ENCODE measurements at regions not wholly inside any gene's neighbourhood (a gene's known extent, or its start where the extent isn't known, plus 50 kb on each side); places are given as distances from the start of the nearest gene placed in this dataset.

GRCh38 chr2:67462738-67463496, 65.8 kb downstream of the ETAA1 start:
- no TSS peak for BruUV-seq (replicated peaks)
- H3K27ac ChIP-seq (ENCODE audit: low read depth, low read length, poor library complexity, severe bottlenecking) = no peak overlapping the region
- H3K36me3 ChIP-seq (ENCODE audit: insufficient read depth, low read length, poor library complexity, severe bottlenecking) = no peaks in the 10 kb centered on the region
- ChIA-PET CTCF (no interaction called here), POLR2A (ENCODE audit: low non-redundant PET) (no interaction called here)
- H3K9me3 ChIP-seq (ENCODE audit: low read depth, low read length, poor library complexity, severe bottlenecking) = no peaks in the 10 kb centered on the region
- H3K4me3 ChIP-seq (ENCODE audit: low read depth, low read length, poor library complexity, severe bottlenecking) = no peak overlapping the region
- H3K4me1 ChIP-seq (ENCODE audit: insufficient read depth, low read length, poor library complexity, severe bottlenecking) = no peaks in the 10 kb centered on the region
- DNase-seq (ENCODE audit: low spot score) = no peak
- intact Hi-C loops (cut with micrococcal nuclease; ENCODE audit: unreplicated experiment) = no loop called here
- TF ChIP-seq EZH2 (IDR thresholded peaks at IDR 0.05; ENCODE audit: borderline replicate concordance, low read depth, low read length, poor library complexity, severe bottlenecking) = no peak
- TF ChIP-seq CTCF (conservative IDR thresholded peaks at IDR 0.05; ENCODE audit: low read depth, low read length) = no peak
- H3K27me3 ChIP-seq (replicated peaks; ENCODE audit: insufficient read depth, low read depth, low read length, poor library complexity) = no peaks in the 10 kb centered on the region

DNA sequence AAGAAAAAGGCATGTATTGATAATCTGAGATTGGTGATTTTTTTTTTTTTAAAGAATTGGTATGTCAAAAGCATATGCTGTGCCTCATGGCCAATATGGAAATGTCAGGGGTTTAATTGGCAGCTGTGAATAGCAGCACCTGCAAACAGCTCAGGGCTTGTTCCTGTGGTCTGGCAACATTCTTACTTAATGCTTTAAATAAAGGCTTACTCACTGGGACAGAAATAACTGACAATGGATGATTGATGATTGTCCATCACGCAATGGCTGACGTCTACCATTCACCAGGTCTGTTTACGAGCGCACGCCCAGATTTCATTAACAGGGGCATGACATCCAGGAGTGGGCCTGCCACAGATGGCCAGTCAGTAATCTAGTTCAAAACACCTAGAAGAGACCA, 66.7 kb downstream of the ETAA1 start:
- H3K4me1 ChIP-seq (ENCODE audit: insufficient read depth, low read length, poor library complexity, severe bottlenecking) = no peaks in the 10 kb centered on the region
- H3K27me3 ChIP-seq (replicated peaks; ENCODE audit: insufficient read depth, low read depth, low read length, poor library complexity) = no peaks in the 10 kb centered on the region
- POLR2A ChIA-PET (ENCODE audit: low non-redundant PET) = no interaction called here
- no peak for TF ChIP-seq CTCF (conservative IDR thresholded peaks at IDR 0.05; ENCODE audit: low read depth, low read length)
- TF ChIP-seq EZH2 (IDR thresholded peaks at IDR 0.05; ENCODE audit: borderline replicate concordance, low read depth, low read length, poor library complexity, severe bottlenecking) = no peak
- no TSS peak for BruUV-seq (replicated peaks)
- no peak for DNase-seq (ENCODE audit: low spot score)
- H3K9me3 ChIP-seq (ENCODE audit: low read depth, low read length, poor library complexity, severe bottlenecking) = no peaks in the 10 kb centered on the region
- intact Hi-C loops (cut with micrococcal nuclease; ENCODE audit: unreplicated experiment) = no loop called here
- H3K27ac ChIP-seq (ENCODE audit: low read depth, low read length, poor library complexity, severe bottlenecking) = no peak overlapping the region
- H3K4me3 ChIP-seq (ENCODE audit: low read depth, low read length, poor library complexity, severe bottlenecking) = no peak overlapping the region
- CTCF ChIA-PET = no interaction called here
- H3K36me3 ChIP-seq (ENCODE audit: insufficient read depth, low read length, poor library complexity, severe bottlenecking) = no peaks in the 10 kb centered on the region

- H3K27ac ChIP-seq (ENCODE audit: low read depth, low read length, poor library complexity, severe bottlenecking) = no peak overlapping the region
- no peaks in the 10 kb centered on the region for H3K36me3 ChIP-seq (ENCODE audit: insufficient read depth, low read length, poor library complexity, severe bottlenecking)
- ChIA-PET CTCF (no interaction called here), POLR2A (ENCODE audit: low non-redundant PET) (interaction anchor here (0.7 kb wide), 1 partner anchor 413 kb away, joined by 3 read pairs; no protein-coding TSS in a partner anchor)
- BruUV-seq (replicated peaks) = no TSS peak
- no peaks in the 10 kb centered on the region for H3K9me3 ChIP-seq (ENCODE audit: low read depth, low read length, poor library complexity, severe bottlenecking)
- H3K27me3 ChIP-seq (replicated peaks; ENCODE audit: insufficient read depth, low read depth, low read length, poor library complexity) = no peaks in the 10 kb centered on the region
- intact Hi-C loops (cut with micrococcal nuclease; ENCODE audit: unreplicated experiment) = no loop called here
- no peaks in the 10 kb centered on the region for H3K4me1 ChIP-seq (ENCODE audit: insufficient read depth, low read length, poor library complexity, severe bottlenecking)
- TF ChIP-seq CTCF (conservative IDR thresholded peaks at IDR 0.05; ENCODE audit: low read depth, low read length) (no peak), EZH2 (IDR thresholded peaks at IDR 0.05; ENCODE audit: borderline replicate concordance, low read depth, low read length, poor library complexity, severe bottlenecking) (no peak)
- no peak overlapping the region for H3K4me3 ChIP-seq (ENCODE audit: low read depth, low read length, poor library complexity, severe bottlenecking)
- DNase-seq (ENCODE audit: low spot score) = no peak
Measured at GRCh38 chr2:67465623-67466022, 68.5 kb downstream of the ETAA1 start.
